HTR-8/SVneo (cell line): ENCODE measurements at regions not wholly inside any gene's neighbourhood (a gene's known extent, or its start where the extent isn't known, plus 50 kb on each side); places are given as distances from the start of the nearest gene placed in this dataset.

Experiments used
- DNase-seq: peaks from one replicate; pipeline ENCODE4 v3.0.0; 2011; ENCODE audit warnings: low spot score, mixed read lengths; ENCODE audit not compliant: insufficient read length
- FAIRE-seq: peaks from 2 replicates; lab custom pipeline; 2011; peaks lifted over from hg19 to GRCh38; lab: Jason Lieb, UNC

- no peak for FAIRE-seq
- no peak for DNase-seq
These were observed 375.3 kb downstream of the PCDH10 start for GRCh38 chr4:133524369-133524768.

- FAIRE-seq (no peak), DNase-seq (no peak)
These were observed 364.8 kb downstream of the PCDH10 start for GRCh38 chr4:133513901-133514300.

- DNase-seq, result no peak
- FAIRE-seq, result no peak
These were observed 349.1 kb downstream of the PCDH10 start for GRCh38 chr4:133498149-133498548.

GRCh38 chr4:133493776-133494175 lies 344.7 kb downstream of the PCDH10 start:
- DNase-seq, result no peak
- FAIRE-seq, result no peak

- DNase-seq (no peak), FAIRE-seq (no peak)
These were observed 344.1 kb downstream of the PCDH10 start for GRCh38 chr4:133493241-133493640.

GRCh38 chr4:133484287-133484686 lies 335.2 kb downstream of the PCDH10 start:
- FAIRE-seq (no peak), DNase-seq (no peak)

GRCh38 chr4:133483600-133484246 lies 334.6 kb downstream of the PCDH10 start:
- FAIRE-seq (peak; percentile 51), DNase-seq (no peak)

- FAIRE-seq (no peak), DNase-seq (no peak)
These were observed 327.0 kb downstream of the PCDH10 start for GRCh38 chr4:133476063-133476462.

- no peak for FAIRE-seq
These were observed 325.4 kb downstream of the PCDH10 start for GRCh38 chr4:133474501-133474900.

GRCh38 chr4:133472244-133472643 lies 323.1 kb downstream of the PCDH10 start:
- no peak for DNase-seq
- FAIRE-seq, result no peak

More at GRCh38 chr4:133474501-133474900, 325.4 kb downstream of the PCDH10 start:
- no peak for DNase-seq

GRCh38 chr4:133467290-133467947 lies 318.3 kb downstream of the PCDH10 start:
- DNase-seq (no peak), FAIRE-seq (no peak)

- DNase-seq (no peak), FAIRE-seq (no peak)
These were observed 315.9 kb downstream of the PCDH10 start for GRCh38 chr4:133465022-133465421.

GRCh38 chr4:133464311-133464710 lies 315.2 kb downstream of the PCDH10 start:
- no peak for FAIRE-seq

GRCh38 chr4:133452678-133453077 lies 303.6 kb downstream of the PCDH10 start:
- FAIRE-seq, result no peak
- DNase-seq, result peak; percentile 3

More at GRCh38 chr4:133464311-133464710, 315.2 kb downstream of the PCDH10 start:
- no peak for DNase-seq

- DNase-seq, result no peak
- no peak for FAIRE-seq
These were observed 301.7 kb downstream of the PCDH10 start for GRCh38 chr4:133450813-133451212.

- DNase-seq (no peak), FAIRE-seq (peak; percentile 23)
These were observed 291.3 kb downstream of the PCDH10 start for GRCh38 chr4:133440404-133440803.

- DNase-seq (no peak), FAIRE-seq (peak; percentile 51)
These were observed 290.7 kb downstream of the PCDH10 start for GRCh38 chr4:133439830-133440229.

GRCh38 chr4:133424605-133425004 lies 275.5 kb downstream of the PCDH10 start:
- FAIRE-seq, result no peak

GRCh38 chr4:133403913-133404312 lies 254.8 kb downstream of the PCDH10 start:
- no peak for DNase-seq
- FAIRE-seq, result no peak

More at GRCh38 chr4:133424605-133425004, 275.5 kb downstream of the PCDH10 start:
- DNase-seq, result no peak

GRCh38 chr4:133402616-133403015 lies 253.5 kb downstream of the PCDH10 start:
- DNase-seq (peak; percentile 2), FAIRE-seq (no peak)

GRCh38 chr4:133394971-133395627 lies 246.0 kb downstream of the PCDH10 start:
- FAIRE-seq (no peak), DNase-seq (no peak)
